ENCODE measurements at regions not wholly inside any gene's neighbourhood (a gene's known extent, or its start where the extent isn't known, plus 50 kb on each side); places are given as distances from the start of the nearest gene placed in this dataset.

DNA sequence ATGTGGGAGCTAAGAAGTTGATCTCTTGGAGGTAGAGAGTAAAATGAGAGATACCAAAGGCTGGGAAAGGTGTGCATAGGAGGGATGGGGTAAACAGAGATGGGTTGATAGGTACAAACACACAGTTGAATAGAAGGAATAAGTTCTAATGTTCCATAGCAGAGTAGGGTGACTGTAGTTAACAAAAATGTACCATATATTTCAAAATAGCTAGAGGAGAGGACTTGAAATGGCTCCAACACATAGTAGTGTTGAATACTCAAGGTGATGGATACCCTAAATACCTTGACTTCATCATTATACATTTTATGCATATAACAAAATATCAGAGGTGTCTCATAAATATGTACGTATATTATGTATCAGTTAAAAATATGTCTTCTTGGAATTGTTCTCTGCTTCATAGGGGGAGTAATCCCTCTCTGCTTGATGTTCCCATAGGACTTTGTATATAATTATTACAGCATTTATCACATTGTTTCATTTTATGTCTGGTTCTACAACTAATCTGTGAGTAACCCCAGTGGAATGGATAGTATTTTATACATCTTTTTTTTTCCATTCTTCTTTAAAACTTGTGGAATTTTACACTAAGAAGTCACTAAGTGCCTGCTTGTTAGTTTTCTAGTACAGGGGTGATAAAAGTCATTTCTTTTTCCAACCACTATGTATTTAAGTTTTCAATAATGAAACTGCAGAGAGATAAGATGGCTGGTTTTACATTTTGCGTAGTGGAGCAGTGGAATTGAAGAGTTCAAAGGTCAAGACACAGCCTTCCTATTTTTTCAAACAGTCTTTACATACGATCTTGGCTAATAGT is 1940.0 kb upstream of the SEL1L start:
- in situ Hi-C loops (cut with HindIII; ENCODE audit: low pct_ligation_motif_present, low pct_unique_long_range_greater_than_20kb, low sequenced_read_pairs) = no loop called here
- no peak for DNase-seq

DNA sequence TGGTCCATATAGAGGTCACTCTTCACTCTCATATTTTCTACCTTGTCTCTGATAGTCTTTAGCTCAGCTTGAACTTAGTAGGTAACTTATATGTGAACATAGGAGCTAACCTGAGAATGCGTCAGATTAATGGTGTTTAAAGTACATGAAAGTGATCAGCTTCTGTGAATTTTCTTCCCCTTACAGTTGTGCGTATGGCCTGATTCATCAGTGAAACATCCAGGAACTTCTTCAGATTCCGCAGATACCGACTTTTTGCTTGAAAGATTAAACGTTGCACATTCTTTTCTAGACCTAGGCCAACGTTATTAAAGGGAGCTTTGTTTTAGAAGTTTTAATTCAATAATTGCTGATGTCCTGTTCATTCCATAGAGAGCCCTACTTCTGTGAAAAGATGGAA is 1945.1 kb upstream of the SEL1L start:
- in situ Hi-C loops (cut with HindIII; ENCODE audit: low pct_ligation_motif_present, low pct_unique_long_range_greater_than_20kb, low sequenced_read_pairs) = no loop called here
- no peak for DNase-seq

DNA sequence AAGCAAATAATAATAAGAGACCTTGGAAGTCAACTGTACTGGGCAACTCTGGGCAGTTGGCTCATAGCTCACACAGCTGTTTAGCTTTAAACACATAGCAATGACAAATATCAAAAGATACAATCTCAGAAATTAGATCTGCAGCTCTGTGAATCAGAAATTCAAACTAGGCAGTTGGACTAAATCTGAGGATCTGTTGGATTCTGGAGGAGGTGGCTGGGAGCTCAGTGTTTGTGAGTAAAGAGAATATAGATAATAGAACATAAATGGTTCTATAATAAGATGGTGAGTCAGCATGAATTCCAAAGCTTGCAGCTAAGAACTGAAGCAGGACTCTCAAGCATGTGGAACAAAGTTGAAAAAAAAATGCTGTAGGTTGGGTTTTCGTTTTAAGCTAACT is 1949.4 kb upstream of the SEL1L start:
- DNase-seq = no peak
- in situ Hi-C loops (cut with HindIII; ENCODE audit: low pct_ligation_motif_present, low pct_unique_long_range_greater_than_20kb, low sequenced_read_pairs) = no loop called here

DNA sequence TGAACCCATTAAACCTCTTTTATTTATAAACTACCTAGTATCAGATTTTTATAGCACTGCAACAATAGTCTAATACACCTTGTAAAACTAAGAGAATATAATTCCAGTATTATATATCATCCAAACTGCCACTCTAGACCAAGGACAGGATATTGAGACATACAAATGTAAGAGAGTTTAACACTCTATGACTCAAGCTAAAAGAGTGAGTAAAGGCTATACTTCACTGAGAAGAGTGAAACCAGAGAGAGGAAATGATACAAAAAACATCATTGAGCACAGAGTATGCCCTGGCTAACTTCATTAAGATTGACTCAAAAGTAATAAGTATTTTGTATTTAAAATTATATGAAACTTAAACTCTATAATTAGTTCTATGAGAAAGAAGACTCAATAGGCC is 1951.9 kb upstream of the SEL1L start:
- no peak for DNase-seq
- in situ Hi-C loops (cut with HindIII; ENCODE audit: low pct_ligation_motif_present, low pct_unique_long_range_greater_than_20kb, low sequenced_read_pairs) = no loop called here

DNA sequence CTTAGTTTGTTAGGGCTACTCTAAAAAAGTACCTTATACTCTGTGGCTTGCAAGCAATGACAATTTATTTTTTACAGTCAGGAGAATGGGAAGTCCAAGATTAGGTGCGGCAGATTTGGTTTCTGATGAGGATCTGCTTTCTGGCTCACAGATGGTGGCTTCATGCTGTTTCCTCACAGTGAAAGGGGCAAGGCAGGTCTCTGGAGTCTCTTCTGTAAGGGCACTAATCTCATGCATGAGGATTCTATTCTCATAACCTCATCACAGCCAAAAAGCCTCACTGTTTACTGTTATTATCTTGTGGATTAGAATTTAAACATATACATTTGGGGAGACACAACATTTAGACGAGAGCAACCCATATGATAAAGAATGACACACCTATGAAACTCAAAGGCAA is 1957.4 kb upstream of the SEL1L start:
- no peak for DNase-seq
- in situ Hi-C loops (cut with HindIII; ENCODE audit: low pct_ligation_motif_present, low pct_unique_long_range_greater_than_20kb, low sequenced_read_pairs) = no loop called here

DNA sequence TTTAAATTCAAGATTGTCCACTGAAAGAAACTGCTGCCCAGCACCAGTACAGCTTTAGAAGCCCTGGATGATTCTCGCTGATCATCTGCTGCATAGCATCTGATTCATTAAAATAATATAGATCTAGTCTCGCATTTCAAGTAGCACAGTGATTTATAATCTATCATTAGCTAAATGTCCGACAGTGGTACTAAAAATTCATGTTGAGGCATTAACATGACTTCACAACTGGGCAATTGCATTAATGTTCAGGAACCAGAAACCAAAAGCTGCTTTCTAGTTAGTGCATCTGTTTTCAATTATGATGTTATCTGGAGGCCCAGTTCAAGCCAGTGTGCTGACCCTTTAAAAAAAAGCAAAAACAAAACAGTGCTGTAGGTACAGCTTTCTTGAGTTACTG is 1987.2 kb upstream of the SEL1L start:
- DNase-seq = no peak
- in situ Hi-C loops (cut with HindIII; ENCODE audit: low pct_ligation_motif_present, low pct_unique_long_range_greater_than_20kb, low sequenced_read_pairs) = no loop called here

DNA sequence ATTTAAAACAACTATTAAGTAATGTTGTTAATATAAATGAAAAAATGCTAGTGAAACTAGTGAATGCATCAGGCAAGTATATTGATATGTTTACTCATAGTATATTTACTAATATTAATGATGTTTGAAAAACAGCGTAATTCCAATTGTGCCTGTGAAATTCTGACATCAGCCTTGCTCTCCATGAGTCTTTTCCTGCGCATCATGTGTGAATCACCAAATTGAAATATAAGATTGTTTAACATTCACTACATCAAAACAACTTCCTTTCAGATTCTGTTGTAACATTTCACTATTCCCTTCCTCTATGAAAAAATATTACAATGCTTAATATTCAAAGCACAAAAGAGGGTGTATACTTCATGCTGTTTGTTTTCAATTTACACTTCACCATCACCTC is 1995.9 kb upstream of the SEL1L start:
- in situ Hi-C loops (cut with HindIII; ENCODE audit: low pct_ligation_motif_present, low pct_unique_long_range_greater_than_20kb, low sequenced_read_pairs) = no loop called here
- no peak for DNase-seq

DNA sequence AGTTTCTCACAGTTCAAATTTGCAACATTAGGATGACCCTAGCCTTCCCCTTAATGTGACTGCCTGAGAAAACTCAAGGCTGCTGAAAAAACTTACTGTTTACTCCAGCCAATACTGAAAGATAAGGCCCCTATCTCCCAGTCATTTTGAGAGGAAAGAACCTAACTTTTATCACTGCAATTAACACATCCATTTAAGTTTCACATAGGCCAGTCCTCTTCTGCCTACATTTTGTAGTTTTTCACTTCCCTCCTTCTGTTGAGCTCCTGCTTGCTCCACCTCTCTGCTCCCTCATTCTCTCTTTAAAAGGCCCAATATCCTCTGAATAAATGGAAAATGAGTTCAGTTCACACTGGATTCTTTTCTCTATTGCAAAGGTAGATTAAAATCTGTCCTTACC is 1996.2 kb upstream of the FLRT2 start:
- in situ Hi-C loops (cut with HindIII; ENCODE audit: low pct_ligation_motif_present, low pct_unique_long_range_greater_than_20kb, low sequenced_read_pairs) = no loop called here
- DNase-seq = no peak

DNA sequence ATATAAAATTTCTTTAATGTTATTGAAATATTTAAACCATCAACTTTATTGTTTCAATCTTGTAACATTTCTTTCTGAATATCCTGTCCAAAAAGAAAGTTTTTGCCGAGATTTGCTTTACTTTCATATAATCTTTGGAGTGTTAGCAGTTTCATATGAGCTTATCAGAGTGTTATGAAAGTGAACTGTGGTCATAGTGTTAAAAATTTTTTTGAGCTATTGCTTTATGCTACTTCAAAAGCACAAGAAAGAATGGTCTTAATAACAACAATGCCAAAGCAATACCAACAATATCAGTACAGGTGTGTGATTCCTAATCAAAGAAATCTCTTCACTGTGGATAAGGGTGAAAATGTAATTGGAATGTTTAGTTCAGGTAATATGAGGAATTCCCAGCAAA is 1994.9 kb upstream of the FLRT2 start:
- no peak for DNase-seq
- in situ Hi-C loops (cut with HindIII; ENCODE audit: low pct_ligation_motif_present, low pct_unique_long_range_greater_than_20kb, low sequenced_read_pairs) = no loop called here

DNA sequence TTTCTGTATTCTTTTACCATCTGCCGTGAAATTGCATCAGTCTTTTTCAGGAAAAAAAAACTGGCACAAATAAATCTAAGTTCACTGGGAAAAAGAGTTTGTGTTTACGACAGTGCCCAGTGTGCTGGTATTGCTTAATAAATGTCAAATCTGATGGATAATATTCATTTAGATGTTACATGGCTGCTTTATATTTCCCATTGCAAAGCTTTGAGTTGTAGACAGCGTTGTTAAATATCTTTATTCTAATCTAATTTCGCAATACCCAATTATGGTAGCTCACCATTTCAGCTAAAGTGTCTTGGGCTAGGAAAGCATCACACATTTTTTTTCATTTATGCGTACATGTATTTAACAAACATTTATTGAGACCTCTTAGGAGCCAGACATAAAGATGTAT is 1994.5 kb upstream of the FLRT2 start:
- in situ Hi-C loops (cut with HindIII; ENCODE audit: low pct_ligation_motif_present, low pct_unique_long_range_greater_than_20kb, low sequenced_read_pairs) = no loop called here
- no peak for DNase-seq

DNA sequence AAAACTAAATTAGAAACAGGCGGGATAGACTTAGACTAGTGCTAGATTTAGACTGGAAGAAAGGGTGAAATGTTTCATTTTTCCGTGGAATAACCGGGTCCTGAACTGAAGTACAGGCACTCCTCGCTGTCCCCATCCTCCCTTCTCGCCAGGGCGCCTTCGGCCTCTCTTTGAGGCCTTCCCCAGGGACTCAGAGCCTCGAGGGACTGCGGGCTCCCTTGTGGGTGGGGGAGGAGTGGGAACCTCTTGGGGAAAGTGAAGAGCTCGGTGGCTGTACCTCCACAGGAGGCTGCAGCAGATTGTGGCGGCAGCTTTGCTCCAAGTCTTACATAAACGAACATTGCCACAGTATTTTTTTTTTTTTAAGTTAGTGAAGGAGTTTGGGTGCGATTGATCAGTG is 1988.8 kb upstream of the FLRT2 start:
- in situ Hi-C loops (cut with HindIII; ENCODE audit: low pct_ligation_motif_present, low pct_unique_long_range_greater_than_20kb, low sequenced_read_pairs) = no loop called here
- no peak for DNase-seq

DNA sequence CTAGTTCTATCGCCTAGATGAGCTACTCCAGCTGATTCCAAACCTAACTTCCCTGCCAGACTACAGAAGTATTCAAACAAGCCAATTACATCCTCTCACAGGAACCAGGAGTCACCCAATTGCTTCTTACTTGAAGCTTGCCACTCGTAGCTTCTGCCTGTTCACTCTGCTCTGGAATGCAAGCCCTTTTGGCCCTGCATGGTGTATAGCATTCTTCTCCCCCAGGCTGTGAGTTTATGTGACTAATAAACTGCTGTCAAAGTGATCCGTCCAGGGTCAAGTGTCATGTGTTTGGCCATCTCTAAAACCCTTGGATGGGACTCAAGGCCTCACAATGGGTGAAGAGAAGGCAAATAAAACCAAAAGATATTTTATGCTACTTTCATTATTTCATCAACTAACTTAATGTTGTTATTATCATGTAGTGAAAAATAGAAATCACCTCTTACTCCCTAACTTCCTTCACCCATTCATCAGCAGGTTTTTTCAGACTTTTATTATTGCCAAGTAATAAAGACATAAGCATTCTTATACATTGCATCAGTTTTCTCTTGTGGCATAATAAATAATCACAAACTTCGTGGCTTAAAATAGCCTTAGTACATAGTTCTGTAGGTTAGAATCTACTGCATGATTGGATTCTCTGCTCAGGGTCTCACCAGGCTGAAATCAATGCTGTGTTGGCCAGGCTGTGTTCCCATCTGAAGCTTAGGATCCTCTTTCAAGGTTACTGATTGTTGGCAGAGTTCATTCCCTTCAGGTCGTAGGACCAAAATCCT is 1981.7 kb upstream of the FLRT2 start:
- DNase-seq = no peak
- in situ Hi-C loops (cut with HindIII; ENCODE audit: low pct_ligation_motif_present, low pct_unique_long_range_greater_than_20kb, low sequenced_read_pairs) = no loop called here

DNA sequence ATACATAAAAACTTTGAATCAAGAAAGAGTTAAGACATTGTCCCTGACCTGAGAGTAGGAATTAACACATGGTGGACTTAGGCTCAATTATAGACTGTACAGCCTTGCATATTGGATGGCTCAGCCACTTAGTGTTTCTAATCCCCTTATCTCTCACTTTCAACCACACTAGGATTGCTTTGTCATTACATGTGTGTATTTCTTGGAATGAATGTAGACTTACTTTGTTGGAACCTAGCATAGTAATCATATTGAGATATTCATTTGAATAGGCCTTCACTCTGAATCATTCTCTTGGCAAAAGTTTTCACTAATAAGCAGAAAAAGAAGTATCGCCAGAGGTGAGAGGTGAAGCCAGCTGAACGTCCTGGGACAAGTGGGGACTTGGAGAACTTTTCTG is 1973.9 kb upstream of the FLRT2 start:
- no peak for DNase-seq
- in situ Hi-C loops (cut with HindIII; ENCODE audit: low pct_ligation_motif_present, low pct_unique_long_range_greater_than_20kb, low sequenced_read_pairs) = no loop called here

DNA sequence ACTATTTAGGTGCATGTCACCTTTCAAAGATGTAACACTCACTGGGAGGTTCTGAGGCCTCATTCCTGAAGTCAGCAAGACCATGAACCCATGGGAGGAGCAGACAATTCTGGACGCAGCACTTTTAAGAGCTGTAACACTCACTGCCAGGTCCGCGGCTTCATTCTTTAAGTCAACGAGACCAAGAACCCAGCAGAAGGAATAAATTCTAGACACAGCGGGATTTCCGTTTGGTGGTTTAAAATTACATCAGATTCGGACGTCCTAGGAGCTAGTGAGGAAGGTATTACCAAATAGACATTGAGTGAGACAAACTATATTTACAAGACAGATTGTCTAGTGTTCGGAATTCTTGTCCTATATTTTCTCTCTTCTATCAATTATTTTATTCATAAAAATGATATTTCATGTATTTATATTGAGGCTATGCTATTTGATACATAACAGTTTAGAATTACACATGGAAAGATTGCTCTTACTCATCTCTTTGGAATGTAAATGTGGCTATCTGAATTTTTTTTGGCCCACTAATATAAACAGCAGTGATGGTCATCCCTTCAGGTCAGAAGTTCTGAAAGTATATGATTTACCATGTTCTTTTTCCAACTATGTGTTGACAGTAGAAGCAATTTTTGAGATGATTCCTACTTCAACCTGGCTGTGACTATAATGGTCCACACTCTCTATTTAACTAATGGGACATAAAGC is 1973.0 kb upstream of the FLRT2 start:
- in situ Hi-C loops (cut with HindIII; ENCODE audit: low pct_ligation_motif_present, low pct_unique_long_range_greater_than_20kb, low sequenced_read_pairs) = no loop called here
- DNase-seq = peak; percentile 44

DNA sequence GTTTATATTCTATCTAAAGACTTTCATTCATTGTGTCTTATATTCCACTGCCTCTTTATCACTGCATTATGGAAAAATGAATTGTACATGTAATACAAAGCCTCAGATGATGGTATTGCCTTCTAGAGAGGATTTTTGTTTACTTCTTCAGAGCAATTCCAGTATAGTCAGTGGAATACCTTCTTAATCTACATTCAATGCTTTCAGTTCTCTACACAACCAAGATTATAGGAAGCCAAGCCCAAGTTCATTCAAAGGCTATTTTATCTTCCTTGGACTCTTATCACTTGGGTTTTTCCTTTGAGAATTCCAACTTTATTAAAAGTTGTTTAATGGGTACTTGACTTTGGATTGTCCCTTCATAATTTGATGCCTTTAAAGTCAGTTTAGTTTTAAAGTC is 1971.0 kb upstream of the FLRT2 start:
- no peak for DNase-seq
- in situ Hi-C loops (cut with HindIII; ENCODE audit: low pct_ligation_motif_present, low pct_unique_long_range_greater_than_20kb, low sequenced_read_pairs) = no loop called here

DNA sequence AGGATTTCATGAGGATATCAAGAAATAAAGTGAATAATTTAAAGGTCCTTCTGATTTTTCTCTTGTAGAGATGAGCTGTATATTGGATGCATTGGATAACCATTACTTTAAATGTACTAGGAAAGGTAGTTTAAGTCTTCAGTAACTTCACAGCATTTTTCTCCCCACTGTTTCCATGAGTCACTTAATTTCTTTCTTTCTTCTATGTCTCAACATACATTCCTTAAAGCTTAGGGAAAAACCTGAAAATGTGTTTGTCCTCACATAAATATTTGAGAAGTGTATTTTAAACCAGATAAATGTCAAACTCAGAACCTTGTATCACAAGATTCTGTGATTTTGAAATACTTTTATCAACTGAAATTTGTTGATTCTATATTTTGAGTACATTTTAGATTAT is 1970.2 kb upstream of the FLRT2 start:
- in situ Hi-C loops (cut with HindIII; ENCODE audit: low pct_ligation_motif_present, low pct_unique_long_range_greater_than_20kb, low sequenced_read_pairs) = no loop called here

DNA sequence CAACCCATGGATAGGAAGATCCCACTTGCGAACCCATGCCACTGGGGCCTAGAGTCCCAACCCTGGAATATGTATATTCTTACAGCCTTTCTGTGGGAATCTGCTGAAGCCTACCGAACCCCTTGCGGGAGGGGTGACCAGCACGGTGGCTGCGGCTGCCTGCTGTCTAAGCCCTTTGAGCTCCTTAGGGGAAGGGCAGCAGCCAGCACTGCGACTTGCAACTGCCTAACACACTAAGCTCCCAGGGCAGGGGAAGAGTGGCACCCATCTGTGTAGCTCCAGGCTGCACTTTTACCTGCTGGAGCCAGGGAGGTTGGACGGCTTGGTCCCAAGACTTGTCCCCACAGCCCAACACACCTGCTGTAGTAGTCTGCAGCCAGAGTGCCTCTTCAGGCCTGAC is 1968.7 kb upstream of the FLRT2 start:
- in situ Hi-C loops (cut with HindIII; ENCODE audit: low pct_ligation_motif_present, low pct_unique_long_range_greater_than_20kb, low sequenced_read_pairs) = no loop called here
- no peak for DNase-seq

More for the DNA sequence above, 1970.2 kb upstream of the FLRT2 start:
- no peak for DNase-seq

DNA sequence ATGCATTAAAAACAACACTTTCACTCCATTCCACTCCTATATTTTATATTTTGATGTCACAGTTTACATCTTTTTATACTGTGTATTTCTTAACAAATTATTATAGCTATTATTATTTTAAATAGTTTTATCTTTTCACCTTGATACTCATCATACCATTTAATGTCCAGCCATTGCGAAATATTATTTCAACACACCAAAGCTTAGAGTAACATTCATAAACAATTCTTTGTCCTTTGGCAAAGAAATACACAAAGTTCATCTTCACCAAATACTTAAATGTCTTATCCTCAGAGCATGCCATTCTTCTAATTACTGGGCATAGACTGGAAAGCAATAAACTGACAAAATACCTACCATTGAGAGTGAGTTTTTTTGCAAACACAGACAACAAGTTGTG is 1963.4 kb upstream of the FLRT2 start:
- in situ Hi-C loops (cut with HindIII; ENCODE audit: low pct_ligation_motif_present, low pct_unique_long_range_greater_than_20kb, low sequenced_read_pairs) = no loop called here
- no peak for DNase-seq

DNA sequence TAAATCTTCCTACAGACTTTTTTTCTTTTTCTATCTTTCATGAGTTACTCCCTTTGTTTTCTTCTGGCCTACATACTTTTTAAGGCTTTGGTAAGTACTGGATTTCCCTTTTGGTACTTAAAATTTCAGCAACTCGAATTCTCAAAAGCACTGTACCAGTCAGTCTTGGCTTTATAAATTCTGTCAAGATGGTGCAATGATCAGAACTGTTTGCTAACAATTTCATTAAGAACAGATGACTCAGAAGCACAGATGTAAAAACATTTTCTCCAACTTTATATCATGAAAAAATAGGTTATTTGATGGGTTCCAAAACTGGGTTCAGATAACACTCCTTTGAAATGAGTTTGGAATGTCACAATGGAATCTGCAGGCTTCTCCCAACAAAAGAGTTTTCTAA is 1961.8 kb upstream of the FLRT2 start:
- no peak for DNase-seq
- in situ Hi-C loops (cut with HindIII; ENCODE audit: low pct_ligation_motif_present, low pct_unique_long_range_greater_than_20kb, low sequenced_read_pairs) = no loop called here

DNA sequence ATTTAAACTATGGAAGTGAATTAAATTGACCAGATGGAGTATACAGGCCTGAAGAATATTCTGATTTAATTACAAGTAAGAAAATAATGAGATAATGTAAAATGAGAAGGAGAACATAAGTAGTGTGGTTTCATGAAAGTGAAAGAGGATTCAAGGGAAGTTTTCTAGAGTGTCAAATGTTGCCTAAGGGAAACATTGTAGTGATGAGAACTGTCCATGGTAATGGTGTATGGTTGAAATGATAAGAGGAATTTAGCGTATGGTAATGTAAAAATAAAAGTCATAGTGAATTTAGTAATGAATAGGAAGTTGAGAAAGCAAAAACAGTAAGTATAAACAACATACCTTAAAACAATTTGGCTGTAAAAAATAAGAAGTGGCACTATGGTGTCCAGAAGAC is 1954.6 kb upstream of the FLRT2 start:
- in situ Hi-C loops (cut with HindIII; ENCODE audit: low pct_ligation_motif_present, low pct_unique_long_range_greater_than_20kb, low sequenced_read_pairs) = no loop called here
- no peak for DNase-seq
